NB4 (cell line): ENCODE measurements at regions not wholly inside any gene's neighbourhood (a gene's known extent, or its start where the extent isn't known, plus 50 kb on each side); places are given as distances from the start of the nearest gene placed in this dataset.
"Not testable (repeated sequence)": the region's sequence is repeated elsewhere in the genome, so short reads cannot be mapped to it uniquely, and the experiment has no call there.

Experiments used
- DNase-seq: peaks from one replicate; pipeline ENCODE4 v3.0.0; 2010; ENCODE audit warnings: low read depth
- H3K4me3 ChIP-seq: one replicate; pipeline ENCODE4 v1.5.1; 2011; ENCODE audit warnings: mild to moderate bottlenecking, low read depth, low read length, moderate library complexity
- MAX ChIP-seq: IDR thresholded peaks from 2 replicates; pipeline ENCODE4 v1.6.1; 2011; ENCODE audit warnings: low read depth, low read length
- MYC ChIP-seq: IDR thresholded peaks from 2 replicates; pipeline ENCODE4 v1.6.1; 2011; ENCODE audit warnings: low read depth, low read length
- POLR2A ChIP-seq: IDR thresholded peaks from 2 replicates; pipeline ENCODE4 v1.6.1; 2011; ENCODE audit warnings: mild to moderate bottlenecking; ENCODE audit not compliant: insufficient read length; ENCODE audit errors: extremely low read depth
- TF ChIP-seq, protein P1 (sequence below): IDR thresholded peaks from one replicate; pipeline ENCODE4 v1.5.1; 2012; ENCODE audit warnings: low read depth, low read length

GRCh38 chr15:66866656-66867055 is 164.6 kb downstream of the SMAD6 start:
- DNase-seq: no peak
- H3K4me3 ChIP-seq: no peak overlapping the region
- TF ChIP-seq POLR2A (no peak), MYC (no peak), MAX (no peak)
- TF ChIP-seq, protein P1, sequence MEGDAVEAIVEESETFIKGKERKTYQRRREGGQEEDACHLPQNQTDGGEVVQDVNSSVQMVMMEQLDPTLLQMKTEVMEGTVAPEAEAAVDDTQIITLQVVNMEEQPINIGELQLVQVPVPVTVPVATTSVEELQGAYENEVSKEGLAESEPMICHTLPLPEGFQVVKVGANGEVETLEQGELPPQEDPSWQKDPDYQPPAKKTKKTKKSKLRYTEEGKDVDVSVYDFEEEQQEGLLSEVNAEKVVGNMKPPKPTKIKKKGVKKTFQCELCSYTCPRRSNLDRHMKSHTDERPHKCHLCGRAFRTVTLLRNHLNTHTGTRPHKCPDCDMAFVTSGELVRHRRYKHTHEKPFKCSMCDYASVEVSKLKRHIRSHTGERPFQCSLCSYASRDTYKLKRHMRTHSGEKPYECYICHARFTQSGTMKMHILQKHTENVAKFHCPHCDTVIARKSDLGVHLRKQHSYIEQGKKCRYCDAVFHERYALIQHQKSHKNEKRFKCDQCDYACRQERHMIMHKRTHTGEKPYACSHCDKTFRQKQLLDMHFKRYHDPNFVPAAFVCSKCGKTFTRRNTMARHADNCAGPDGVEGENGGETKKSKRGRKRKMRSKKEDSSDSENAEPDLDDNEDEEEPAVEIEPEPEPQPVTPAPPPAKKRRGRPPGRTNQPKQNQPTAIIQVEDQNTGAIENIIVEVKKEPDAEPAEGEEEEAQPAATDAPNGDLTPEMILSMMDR: no peak

GRCh38 chr15:66868918-66869317 is 166.9 kb downstream of the SMAD6 start:
- no peak for DNase-seq
- TF ChIP-seq MYC (no peak), MAX (no peak), POLR2A (no peak)
- TF ChIP-seq, protein P1: no peak
- H3K4me3 ChIP-seq: no peak overlapping the region

GRCh38 chr15:66870880-66871388 is 168.9 kb downstream of the SMAD6 start:
- DNase-seq: no peak
- TF ChIP-seq POLR2A (no peak), MYC (no peak), MAX (no peak)
- TF ChIP-seq, protein P1: no peak
- no peak overlapping the region for H3K4me3 ChIP-seq

GRCh38 chr15:66872405-66872804 is 170.4 kb downstream of the SMAD6 start:
- no peak for DNase-seq

GRCh38 chr15:66873331-66873730 is 171.3 kb downstream of the SMAD6 start:
- not testable (repeated sequence) for H3K4me3 ChIP-seq, DNase-seq

More at GRCh38 chr15:66872405-66872804, 170.4 kb downstream of the SMAD6 start:
- no peak overlapping the region for H3K4me3 ChIP-seq
- TF ChIP-seq MYC (no peak), POLR2A (no peak), MAX (no peak)
- TF ChIP-seq, protein P1: no peak

- TF ChIP-seq, protein P1: no peak
- TF ChIP-seq MYC (no peak), POLR2A (no peak), MAX (no peak)
- no peak overlapping the region for H3K4me3 ChIP-seq
- DNase-seq: no peak
Observed at GRCh38 chr15:66873856-66874255, 171.8 kb downstream of the SMAD6 start.
